ENCODE measurements at regions not wholly inside any gene's neighbourhood (a gene's known extent, or its start where the extent isn't known, plus 50 kb on each side); places are given as distances from the start of the nearest gene placed in this dataset.
"Not testable (repeated sequence)": the region's sequence is repeated elsewhere in the genome, so short reads cannot be mapped to it uniquely, and the experiment has no call there.

DNA sequence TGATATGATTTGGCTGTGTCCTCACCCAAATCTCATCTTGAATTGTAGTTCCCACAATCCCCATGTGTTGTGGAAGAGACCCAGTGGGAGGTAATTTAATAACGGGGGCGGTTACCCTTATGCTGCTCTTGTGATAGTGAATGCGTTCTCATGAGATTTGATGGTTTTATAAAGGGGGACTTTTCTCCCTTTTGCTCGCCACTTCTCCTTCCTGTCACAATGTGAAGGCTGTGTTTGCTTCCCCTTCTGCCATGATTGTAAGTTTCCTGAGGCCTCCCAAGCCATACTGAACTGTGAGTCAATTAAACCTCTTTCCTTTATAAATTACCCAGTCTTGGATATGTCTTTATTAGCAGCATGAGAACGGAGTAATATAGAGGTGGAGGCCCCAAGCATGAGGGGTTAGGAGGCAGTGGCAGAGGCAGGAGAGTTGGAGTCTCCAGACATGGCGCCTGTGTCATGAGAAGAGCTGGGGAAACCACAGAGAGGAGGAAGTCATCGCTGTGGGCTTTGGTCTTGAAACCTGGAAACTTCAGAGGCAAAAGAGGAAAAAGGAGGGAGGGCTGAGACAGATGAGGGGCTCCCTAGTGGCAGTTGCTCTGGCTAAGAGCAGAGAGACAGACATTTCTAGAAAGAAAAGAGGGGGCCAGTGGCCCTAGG is 107.8 kb upstream of the VEPH1 start:
- no peak for DNase-seq (ENCODE audit: extremely low read depth in 1 of 11, low read depth in 9 of 11, low spot score in 4 of 11)

DNA sequence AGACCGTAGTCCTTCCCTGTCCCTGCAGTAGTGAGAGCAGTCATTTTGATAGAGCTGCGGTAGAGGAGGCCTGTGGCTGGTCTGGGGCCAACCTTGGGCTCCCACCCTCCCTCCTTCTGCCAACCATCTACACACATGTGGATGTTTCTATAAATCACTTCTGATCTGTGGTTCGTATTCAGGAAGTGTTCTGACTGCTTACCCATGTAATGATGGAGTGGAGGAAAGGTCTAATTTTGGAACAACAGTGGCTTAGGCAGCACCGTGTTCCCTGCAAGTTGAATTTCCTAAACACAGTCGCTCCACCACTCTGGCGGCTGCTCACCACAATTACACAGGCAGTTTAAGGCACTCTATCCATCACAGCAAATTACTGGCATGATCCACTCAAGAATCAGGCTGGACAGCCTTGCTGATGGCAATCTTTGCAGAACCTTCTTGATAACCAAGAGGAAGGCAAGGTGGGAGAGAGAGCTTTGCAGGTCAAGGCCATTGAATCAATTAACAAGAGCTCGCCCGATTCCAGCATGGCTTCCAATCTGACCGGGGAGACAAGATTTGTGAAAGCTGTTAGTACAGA is 104.7 kb upstream of the VEPH1 start:
- no peak for DNase-seq (ENCODE audit: extremely low read depth in 1 of 11, low read depth in 9 of 11, low spot score in 4 of 11)

DNA sequence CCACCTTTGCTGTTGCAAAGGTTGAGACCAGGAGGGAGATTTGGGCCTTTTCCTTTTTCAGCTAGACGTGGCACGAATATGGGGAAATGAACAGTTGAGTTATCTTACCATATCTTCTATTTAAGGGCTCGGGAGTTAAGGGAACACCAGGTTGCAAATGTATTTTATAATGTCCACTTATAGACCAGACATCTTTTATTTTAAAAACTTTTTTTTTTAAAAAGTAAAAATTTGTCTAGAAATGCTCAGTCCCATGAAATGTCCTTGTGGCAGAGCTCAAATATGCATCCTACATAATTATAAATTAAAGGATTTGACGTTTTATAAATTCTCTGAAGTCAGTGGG is 103.6 kb upstream of the VEPH1 start:
- no peak for DNase-seq (ENCODE audit: extremely low read depth in 1 of 11, low read depth in 9 of 11, low spot score in 4 of 11)

DNA sequence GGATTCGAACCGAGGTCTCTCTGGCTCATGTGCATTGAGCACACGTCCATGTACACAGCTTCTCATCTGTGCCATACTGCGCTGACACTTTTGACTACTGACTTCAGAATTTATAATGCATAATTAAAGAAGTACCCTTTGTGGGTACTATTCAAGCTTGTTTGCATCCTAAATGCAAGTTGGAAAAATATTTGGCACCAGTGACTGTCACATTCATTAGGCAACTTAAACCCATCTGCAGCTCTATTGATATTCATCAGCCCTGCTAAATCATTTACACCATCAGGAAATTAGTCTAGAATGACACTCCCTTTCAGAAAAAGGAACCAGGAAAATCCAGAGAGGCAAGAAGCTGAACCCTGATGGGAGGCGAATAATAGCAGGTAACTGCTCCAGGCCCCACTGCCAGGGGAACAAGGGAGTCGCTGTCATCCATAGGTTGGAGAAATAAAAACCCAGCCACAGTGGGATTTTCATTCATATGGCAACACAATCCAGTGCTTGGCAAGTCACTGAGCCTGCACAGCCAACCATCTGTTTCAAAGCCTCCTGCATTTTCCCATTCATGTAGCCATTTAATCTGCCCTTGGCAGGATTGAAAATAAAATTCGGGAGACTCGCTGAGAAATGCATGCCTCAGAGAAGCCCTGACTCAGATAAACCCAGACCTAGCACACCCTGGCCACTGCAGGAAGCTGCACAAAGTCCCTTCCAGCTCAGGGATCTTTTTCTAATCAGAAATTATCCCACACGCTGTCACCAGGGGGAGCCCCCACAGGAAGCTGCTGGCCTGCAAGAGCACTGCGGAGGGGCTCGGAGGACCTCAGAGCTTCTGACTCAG is 103.0 kb upstream of the VEPH1 start:
- peak in 10 of 11 donors; percentile 21 to 52 (median 33) for DNase-seq (ENCODE audit: extremely low read depth in 1 of 11, low read depth in 9 of 11, low spot score in 4 of 11)

DNA sequence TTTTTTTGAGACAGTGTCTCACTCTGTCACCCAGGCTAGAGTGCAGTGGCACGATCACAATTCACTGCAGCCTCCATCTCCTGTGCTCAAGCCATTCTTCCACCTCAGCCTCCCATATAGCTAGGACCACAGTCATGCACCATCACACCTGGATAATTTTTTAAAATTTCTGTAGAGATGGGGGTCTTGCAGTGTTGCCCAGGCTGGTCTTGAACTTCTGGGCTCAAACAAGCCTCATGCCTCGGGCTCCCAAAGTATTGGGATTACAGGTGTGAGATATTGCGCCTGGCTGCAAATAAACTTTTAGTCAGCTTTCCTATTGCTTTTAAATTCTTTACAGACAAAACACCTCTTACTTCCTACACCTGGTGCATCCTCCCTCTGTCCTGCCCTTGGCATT is 102.1 kb upstream of the VEPH1 start:
- no peak for DNase-seq (ENCODE audit: extremely low read depth in 1 of 11, low read depth in 9 of 11, low spot score in 4 of 11)

DNA sequence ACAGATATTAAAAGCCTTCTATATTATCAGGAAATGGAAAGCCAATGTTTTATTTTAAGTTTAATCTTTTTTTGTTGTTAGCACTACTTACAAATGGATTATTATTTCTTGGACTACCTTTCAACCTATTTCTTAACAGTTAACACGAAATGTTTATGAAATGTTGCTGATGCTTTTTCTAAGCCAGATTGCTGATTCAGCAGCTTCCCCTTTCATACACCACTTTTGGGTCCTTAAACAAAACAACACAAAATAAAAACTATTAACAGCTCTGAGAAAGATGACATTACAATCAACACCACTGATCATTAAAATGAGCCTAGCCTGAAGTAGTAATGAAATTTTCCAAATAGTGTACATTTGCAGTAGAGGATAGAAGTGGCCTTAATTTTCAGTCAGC is 99.2 kb upstream of the VEPH1 start:
- no peak for DNase-seq (ENCODE audit: extremely low read depth in 1 of 11, low read depth in 9 of 11, low spot score in 4 of 11)

DNA sequence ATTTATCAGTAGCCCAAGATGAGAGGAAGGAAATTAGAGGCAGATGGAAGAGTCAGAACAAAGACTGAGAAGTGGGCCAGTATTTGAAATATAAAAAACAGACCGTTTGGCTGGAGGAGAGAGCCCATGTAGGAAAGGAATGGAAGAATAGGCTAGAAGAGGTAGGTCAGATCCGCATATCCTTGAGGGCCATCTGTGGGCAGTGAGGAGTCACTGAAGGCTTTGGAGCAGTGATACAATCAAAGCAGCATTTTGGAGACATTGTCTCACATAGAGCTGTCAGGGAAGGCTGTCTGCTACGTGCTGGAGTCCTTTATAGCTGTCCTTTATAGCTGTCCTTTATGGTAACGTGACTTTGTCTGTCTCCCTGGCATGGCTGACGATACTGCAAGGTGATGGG is 92.0 kb upstream of the VEPH1 start:
- DNase-seq (ENCODE audit: extremely low read depth in 1 of 11, low read depth in 9 of 11, low spot score in 4 of 11): no peak

DNA sequence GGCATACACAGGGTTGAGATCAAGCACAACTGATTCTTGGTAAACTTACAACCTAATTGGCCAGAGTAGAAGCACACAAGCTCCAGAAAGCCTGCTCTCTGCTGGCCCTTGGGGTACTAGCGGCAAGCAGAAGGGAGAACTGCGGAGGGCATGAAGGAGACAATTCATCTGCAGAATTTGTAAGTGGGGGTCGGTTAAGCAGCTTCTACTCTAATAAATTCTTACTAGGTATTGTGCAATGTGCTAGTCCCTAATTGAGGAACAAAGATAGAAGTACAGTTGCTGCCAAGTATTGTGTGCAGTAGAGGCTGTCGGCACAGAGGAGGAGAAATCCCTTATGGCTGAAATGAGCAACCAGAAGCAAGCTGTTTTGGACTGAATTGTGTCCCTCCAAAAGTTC is 91.2 kb upstream of the VEPH1 start:
- peak in 1 of 11 donors; percentile 27 for DNase-seq (ENCODE audit: extremely low read depth in 1 of 11, low read depth in 9 of 11, low spot score in 4 of 11)

DNA sequence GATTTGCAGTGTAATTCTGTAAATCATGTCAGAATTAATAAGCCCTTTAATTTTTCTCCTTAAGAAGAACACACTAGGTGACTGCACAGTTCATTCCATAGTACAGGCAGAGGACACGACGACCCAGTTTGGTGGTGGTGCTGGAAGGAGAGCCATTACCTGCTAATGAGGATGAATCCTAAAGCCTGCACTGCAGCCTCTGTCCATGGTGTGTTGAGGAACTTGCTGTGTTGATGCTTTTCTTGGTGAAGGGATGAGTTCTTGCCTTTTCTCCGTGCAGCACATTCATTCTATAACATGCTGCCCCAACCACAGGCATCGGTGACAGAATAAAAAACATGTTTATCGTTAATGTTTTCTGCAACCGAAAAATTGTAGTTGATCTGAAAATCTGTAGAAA is 89.6 kb upstream of the VEPH1 start:
- no peak for DNase-seq (ENCODE audit: extremely low read depth in 1 of 11, low read depth in 9 of 11, low spot score in 4 of 11)

DNA sequence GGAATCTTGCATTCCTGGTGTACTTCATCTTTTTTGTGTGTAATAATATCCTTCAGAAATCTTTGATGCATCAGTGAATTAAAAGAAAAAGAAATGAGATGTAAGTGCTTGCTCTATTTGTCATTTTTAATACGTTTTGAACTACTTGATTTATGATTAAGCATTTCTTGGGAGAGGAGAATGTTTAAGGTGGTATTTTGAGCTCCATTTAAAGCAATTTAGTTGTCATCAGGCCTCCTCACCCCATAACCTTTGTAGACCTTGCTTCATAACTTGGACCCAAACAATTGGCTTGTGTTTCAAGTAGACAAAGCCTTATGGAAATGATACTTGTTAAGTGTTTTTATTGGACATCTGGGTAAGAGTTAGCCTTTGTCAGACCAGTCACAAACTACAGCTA is 87.1 kb upstream of the VEPH1 start:
- DNase-seq (ENCODE audit: extremely low read depth in 1 of 11, low read depth in 9 of 11, low spot score in 4 of 11): no peak

DNA sequence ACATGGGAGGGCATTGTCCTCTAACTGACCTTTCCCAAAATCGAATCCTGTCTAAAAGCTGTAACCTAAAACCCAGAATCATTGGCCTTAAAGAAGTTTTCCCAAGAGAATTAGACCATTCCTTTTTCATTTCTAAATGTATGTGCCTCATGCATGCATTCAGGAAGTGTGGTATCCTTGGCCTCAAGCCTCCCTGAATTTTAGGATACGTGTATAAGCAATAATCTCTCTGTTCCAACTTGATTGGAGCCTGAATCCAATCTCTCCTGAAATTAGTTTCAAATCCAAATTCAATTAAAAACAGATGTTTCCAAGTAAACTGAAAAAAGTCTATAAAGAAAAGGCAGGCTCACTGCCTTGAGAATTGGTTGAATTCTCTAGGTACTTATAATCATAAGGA is 86.0 kb upstream of the VEPH1 start:
- DNase-seq (ENCODE audit: extremely low read depth in 1 of 11, low read depth in 9 of 11, low spot score in 4 of 11): no peak

DNA sequence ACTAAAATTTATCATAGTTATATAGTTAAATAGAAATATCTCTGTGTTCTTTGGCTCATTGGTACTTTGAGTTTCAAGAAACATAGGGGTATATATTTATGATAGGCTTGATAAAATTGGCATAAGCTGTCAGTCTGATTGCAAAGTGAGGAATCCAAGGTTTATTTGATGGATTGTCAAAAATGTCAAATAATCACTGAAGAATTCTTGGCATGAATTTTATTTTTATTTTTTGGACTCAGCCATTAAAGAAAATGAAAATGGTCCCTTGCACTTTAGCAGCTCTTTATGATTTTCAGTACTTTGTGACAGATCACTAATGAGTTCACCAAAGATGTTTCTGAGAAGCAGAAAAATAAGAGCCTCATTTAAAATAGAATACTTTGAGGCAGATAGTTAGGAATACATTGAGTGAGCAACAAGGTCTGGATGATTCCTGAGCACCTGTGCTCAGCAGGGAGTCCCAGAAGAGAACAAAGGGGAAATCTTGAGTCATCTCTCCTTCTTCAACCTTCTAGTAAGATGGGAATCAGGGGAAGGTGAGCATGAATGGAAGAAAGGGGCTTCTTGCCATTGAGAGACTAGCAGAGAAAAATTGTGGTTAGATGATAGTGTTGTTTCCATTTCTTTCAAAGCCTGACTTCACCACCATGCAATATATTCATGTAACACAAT is 85.3 kb upstream of the VEPH1 start:
- DNase-seq (ENCODE audit: extremely low read depth in 1 of 11, low read depth in 9 of 11, low spot score in 4 of 11): no peak

DNA sequence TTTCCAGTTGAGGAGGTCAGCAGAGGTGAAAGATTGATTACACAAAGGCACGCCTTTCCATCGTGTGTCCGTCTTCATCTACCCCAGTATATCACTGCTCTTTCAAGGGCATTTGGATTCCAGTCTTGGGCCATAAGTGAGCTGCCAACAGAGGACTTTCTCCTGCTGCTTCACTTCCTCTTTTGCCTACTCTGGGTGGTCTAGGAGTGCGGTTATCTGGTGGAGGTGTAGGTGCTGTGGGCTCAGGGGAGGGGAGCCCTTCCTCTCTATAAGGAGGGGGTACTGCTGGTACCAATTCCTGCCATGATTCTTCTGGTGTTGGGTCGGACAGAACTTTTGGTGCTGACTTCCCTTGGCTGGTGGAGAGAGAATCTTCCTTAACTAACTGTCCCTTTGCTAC is 83.1 kb upstream of the VEPH1 start:
- no peak for DNase-seq (ENCODE audit: extremely low read depth in 1 of 11, low read depth in 9 of 11, low spot score in 4 of 11)

DNA sequence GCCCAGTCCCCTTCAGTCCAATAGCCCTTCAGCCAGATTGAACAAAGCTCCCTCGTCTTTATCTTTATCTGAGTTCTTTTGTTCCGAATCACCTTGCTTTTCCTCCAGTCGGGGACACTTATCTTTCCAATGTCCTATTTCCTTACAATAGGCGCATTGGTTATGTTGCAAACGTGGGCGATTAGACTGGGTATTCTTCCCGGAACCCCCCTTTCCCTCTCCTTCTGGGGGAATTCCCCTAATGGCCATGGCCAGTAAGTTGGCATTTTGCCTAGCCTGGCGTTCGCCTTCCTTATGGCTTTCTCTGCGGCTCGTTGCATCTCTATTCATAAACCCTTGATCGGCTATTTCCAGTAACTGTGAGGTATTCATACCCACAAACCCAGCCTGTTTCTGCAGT is 82.2 kb upstream of the VEPH1 start:
- peak in 1 of 11 donors; percentile 25 for DNase-seq (ENCODE audit: extremely low read depth in 1 of 11, low read depth in 9 of 11, low spot score in 4 of 11)

DNA sequence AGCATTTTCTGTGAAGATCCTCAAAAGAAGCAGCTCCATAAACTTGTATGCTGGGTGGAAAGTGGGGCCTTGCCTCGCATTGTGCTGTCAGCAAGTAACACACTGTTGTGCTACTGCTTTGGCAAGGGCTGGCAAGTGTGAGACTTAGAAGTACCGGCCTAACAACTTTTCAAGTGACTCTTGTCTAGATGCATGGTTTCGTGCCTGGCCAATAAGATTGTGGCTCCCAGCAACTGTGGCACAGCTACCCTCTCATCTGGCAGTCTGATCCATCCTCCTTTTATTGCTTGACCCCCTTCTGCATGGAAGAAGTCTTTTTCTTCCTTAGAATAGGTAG is 79.4 kb upstream of the VEPH1 start:
- DNase-seq (ENCODE audit: extremely low read depth in 1 of 11, low read depth in 9 of 11, low spot score in 4 of 11): no peak

DNA sequence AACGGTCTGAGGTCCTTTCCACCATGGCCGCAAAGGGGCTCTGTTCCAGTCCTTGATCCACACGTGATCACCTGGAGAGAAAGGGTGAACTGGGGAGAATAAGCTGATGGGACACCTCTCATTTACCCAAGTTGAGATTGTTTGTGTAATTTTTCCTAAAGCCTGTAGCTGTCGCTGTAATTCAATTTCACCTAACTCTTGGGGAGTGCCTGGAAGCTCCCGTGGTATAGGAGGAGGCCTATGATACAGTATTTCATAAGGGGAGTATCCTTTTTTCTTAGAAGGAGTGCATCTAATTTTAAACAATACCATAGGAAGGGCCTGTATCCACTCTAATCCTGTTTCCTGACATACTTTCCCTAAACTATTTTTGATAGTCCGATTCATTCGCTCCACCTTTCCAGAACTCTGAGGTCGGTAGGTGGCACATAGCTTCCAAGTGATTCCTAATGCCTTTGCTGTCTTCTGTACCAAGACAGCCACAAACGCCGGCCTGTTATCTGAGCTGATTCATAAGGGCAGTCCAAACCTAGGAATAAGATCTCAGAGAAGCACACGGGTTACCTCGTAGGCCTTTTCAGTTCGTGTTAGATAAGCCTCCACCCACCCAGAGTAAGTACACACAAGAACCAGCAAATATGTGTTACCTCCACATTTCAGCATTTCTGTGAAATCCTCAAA is 78.9 kb upstream of the VEPH1 start:
- DNase-seq (ENCODE audit: extremely low read depth in 1 of 11, low read depth in 9 of 11, low spot score in 4 of 11): not testable (repeated sequence)

DNA sequence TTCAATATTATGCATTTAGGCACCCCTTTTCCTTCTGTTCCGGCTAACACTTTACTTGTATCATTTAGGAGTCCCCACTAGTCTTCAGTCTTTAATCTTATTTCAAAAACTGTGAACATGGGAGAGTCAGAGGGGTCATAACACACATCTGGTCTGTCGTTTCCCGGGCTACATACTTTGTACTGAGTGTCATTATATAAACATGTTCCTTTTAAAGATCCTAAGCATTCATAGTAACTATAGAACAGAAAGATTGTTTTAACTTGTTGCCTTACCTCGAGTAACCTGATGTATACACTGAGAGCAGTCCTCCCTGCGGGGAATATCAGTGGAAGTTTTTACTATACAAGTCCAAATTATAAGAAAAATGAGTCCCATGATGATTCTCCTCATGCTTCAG is 78.2 kb upstream of the VEPH1 start:
- no peak for DNase-seq (ENCODE audit: extremely low read depth in 1 of 11, low read depth in 9 of 11, low spot score in 4 of 11)

DNA sequence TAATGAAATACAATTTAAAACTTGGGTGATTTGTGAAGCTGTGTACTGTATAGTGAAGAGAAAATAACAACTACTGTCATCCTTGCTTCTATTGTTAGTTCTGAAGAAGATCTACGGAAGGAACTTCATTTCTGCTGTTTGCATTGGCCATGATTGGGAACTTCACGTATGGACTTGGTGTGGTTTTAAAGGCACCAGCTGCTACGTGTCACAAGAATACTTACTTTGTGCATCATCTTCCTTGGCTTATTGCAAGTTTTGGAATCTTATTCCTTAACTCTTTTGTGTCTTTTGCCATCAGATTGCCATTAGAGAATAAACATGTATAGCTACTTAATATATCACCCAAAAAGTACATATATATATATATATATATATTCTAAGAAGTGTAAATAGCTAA is 75.0 kb upstream of the VEPH1 start:
- DNase-seq (ENCODE audit: extremely low read depth in 1 of 11, low read depth in 9 of 11, low spot score in 4 of 11): no peak

DNA sequence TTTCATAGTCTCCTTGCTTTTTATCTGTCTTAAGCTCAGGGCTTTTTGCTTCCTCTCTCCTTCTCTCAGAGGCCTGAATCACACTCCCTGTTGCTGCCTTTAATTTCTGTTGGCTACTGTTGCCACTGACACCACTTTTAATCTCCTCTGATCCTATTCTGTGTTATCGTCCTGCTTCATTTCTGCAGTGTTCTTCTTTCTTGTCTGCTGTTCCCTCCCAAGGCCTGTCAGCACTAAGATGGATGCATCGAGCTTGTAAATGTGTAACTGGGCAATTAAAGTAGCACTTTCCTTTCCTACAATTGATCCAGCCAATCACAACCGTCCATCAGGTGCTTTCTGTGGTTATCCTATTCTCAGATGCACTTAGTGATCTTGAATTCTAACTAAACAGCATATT is 71.3 kb upstream of the VEPH1 start:
- DNase-seq (ENCODE audit: extremely low read depth in 1 of 11, low read depth in 9 of 11, low spot score in 4 of 11): peak in 1 of 11 donors; percentile 17

All from renal cortex interstitium (tissue), 11 donors.